Esophagus squamous epithelium (tissue), 5 donors: ENCODE measurements at regions not wholly inside any gene's neighbourhood (a gene's known extent, or its start where the extent isn't known, plus 50 kb on each side); places are given as distances from the start of the nearest gene placed in this dataset.

Experiments used
- DNase-seq: peaks from one replicate; lab custom pipeline; 2025; lab: John Stamatoyannopoulos, UW
- H3K27ac ChIP-seq, 4 donors: fragments of 200-600 bp; sonication (generic); one replicate each; pipeline ENCODE4 v1.5.1; 2016 to 2019; ENCODE audit warnings: mild to moderate bottlenecking in 1 of 4
- H3K27me3 ChIP-seq, 4 donors: fragments of 200-600 bp; sonication (generic); 1 replicate in 3 of 4; 2 replicates in 1 of 4; pipeline versions ENCODE4 v1.5.1 to v1.6.0; 2017 to 2021; ENCODE audit warnings: antibody characterized with exemption in 1 of 4
- H3K36me3 ChIP-seq, 3 donors: fragments of 200-600 bp; sonication (generic); one replicate each; pipeline ENCODE4 v1.5.1; 2016 to 2019
- H3K4me1 ChIP-seq, 3 donors: fragments of 200-600 bp; sonication (generic); one replicate each; pipeline ENCODE4 v1.5.1; 2017 to 2019
- H3K4me3 ChIP-seq, 4 donors: fragments of 200-600 bp; sonication (generic); 1 replicate in 3 of 4; 2 replicates in 1 of 4; pipeline ENCODE4 v1.5.1; 2016 to 2019; ENCODE audit warnings: mild to moderate bottlenecking in 2 of 4, moderate library complexity in 1 of 4
- H3K9me3 ChIP-seq, 3 donors: fragments of 200-600 bp; sonication (generic); one replicate each; pipeline ENCODE4 v1.5.1; 2016 to 2019
- POLR2A ChIP-seq, 4 donors: fragments of 450-650 bp; IDR thresholded peaks; one replicate each; pipeline ENCODE4 v1.6.1; 2017; ENCODE audit warnings: antibody characterized with exemption in 4 of 4, mild to moderate bottlenecking in 4 of 4, moderate library complexity in 3 of 4
- WGBS, 2 donors: methylation state at CpG; one replicate each; pipeline ENCODE4 v1.1.5; 2018; 5-methylcytosine and 5-hydroxymethylcytosine counted together
- intact Hi-C: fragments of 100-400 bp; cut with DNase I; formaldehyde crosslinking; loops from one replicate; pipeline ENCODE4 v1.15.0; 2022
- TF ChIP-seq, protein P1 (sequence below), 6 experiments: fragments of 450-650 bp in 4 of 6; fragments of 200-600 bp in 2 of 6; sonication (generic) in 2 of 6; IDR thresholded peaks; one replicate each; pipeline ENCODE4 v1.5.1; 2016 to 2019; ENCODE audit warnings: antibody characterized with exemption in 6 of 6, mild to moderate bottlenecking in 4 of 6, moderate library complexity in 4 of 6
- donor health status: DM: yes; HTN: yes; CAD: no.

GRCh38 chr4:22315628-22316027, 200.2 kb downstream of the ADGRA3 start:
- no peaks in the 10 kb centered on the region for H3K9me3 ChIP-seq
- no peaks in the 10 kb centered on the region for H3K36me3 ChIP-seq
- H3K27ac ChIP-seq: no peak overlapping the region
- no peak for DNase-seq
- H3K4me3 ChIP-seq: no peak overlapping the region
- no peaks in the 10 kb centered on the region for H3K27me3 ChIP-seq
- 57 to 67% methylated on average over 2 of the region's 2 CpGs for whole genome bisulfite sequencing, 2 donors
- H3K4me1 ChIP-seq: no peaks in the 10 kb centered on the region
- TF ChIP-seq, protein P1, sequence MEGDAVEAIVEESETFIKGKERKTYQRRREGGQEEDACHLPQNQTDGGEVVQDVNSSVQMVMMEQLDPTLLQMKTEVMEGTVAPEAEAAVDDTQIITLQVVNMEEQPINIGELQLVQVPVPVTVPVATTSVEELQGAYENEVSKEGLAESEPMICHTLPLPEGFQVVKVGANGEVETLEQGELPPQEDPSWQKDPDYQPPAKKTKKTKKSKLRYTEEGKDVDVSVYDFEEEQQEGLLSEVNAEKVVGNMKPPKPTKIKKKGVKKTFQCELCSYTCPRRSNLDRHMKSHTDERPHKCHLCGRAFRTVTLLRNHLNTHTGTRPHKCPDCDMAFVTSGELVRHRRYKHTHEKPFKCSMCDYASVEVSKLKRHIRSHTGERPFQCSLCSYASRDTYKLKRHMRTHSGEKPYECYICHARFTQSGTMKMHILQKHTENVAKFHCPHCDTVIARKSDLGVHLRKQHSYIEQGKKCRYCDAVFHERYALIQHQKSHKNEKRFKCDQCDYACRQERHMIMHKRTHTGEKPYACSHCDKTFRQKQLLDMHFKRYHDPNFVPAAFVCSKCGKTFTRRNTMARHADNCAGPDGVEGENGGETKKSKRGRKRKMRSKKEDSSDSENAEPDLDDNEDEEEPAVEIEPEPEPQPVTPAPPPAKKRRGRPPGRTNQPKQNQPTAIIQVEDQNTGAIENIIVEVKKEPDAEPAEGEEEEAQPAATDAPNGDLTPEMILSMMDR (IDR thresholded peaks at IDR 0.05): no peak
- TF ChIP-seq POLR2A (IDR thresholded peaks at IDR 0.05): no peak
- intact Hi-C loops: no loop called here

DNA sequence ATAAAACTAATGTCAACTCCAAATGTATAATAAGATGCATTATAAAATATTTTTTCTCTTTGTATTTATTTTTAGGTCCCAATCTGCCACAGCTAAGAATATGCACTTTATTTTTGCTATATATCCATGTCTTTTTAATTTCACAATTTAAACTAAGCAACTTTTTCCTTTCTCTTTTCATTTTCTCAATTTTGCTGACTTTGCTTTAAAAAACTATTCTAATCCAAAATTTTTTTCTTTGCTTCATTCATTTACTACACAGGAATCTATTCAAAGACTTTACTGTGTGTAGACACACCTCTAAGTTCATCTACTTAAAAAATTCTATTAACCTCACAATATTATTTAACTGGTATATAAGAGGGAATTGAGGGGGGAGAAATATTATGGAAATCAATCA, 201.9 kb downstream of the ADGRA3 start:
- Histone ChIP-seq H3K4me1 (no peaks in the 10 kb centered on the region), H3K27ac (no peak overlapping the region), H3K9me3 (no peaks in the 10 kb centered on the region), H3K36me3 (no peaks in the 10 kb centered on the region), H3K27me3 (no peaks in the 10 kb centered on the region), H3K4me3 (no peak overlapping the region)
- TF ChIP-seq, protein P1 (IDR thresholded peaks at IDR 0.05): no peak
- TF ChIP-seq POLR2A (IDR thresholded peaks at IDR 0.05): no peak
- intact Hi-C loops: no loop called here
- DNase-seq: no peak

DNA sequence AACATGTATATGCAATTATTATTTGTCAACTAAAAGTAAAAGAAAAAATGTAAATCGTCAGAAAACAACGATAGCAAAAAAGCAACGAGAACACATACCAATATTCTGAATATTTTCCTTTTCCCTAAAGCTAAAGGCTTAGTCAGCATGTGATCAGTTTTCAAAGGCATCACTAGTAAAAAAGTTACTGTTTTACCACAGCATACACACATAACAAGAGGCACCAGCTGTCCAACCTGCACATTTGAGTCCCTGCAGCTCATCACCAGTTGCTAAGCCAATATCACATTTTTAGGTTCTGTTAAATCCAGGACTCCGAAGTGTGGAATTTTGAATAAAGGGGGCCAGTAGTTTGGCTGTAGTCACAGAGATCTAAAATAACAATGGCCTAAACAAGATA, 203.8 kb downstream of the ADGRA3 start:
- Histone ChIP-seq H3K4me3 (no peak overlapping the region), H3K27me3 (no peaks in the 10 kb centered on the region), H3K9me3 (no peaks in the 10 kb centered on the region), H3K36me3 (no peaks in the 10 kb centered on the region), H3K4me1 (no peaks in the 10 kb centered on the region), H3K27ac (no peak overlapping the region)
- TF ChIP-seq, protein P1 (IDR thresholded peaks at IDR 0.05): no peak
- no peak for TF ChIP-seq POLR2A (IDR thresholded peaks at IDR 0.05)
- WGBS, 2 donors: 81 to 86% methylated on average over 4 of the region's 4 CpGs
- DNase-seq: no peak
- intact Hi-C loops: no loop called here

DNA sequence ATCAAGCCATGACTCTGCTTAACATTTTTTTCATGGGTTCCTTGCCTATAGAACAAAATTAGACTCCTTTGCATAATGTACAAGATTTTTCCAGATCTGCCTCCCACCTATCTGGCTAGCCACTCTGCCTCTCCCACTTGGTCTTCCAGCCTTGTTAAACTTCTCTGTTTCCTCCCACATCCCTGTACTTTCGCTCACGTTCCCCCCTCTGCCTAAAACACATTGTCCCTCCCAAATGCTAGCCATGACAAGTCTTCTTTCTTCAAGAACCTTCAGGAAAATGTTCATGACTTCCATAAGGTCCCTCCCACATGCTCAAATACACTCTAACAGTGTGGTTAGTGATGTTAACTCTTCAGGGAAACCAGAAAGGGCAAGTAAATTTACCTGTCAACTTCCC, 214.6 kb downstream of the ADGRA3 start:
- Histone ChIP-seq H3K27ac (no peak overlapping the region), H3K36me3 (no peaks in the 10 kb centered on the region), H3K4me1 (no peaks in the 10 kb centered on the region), H3K27me3 (no peaks in the 10 kb centered on the region), H3K9me3 (peaks cover 0 to 16% (median 0%) of the 10 kb centered on the region in 3 donors), H3K4me3 (no peak overlapping the region)
- DNase-seq: no peak
- intact Hi-C loops: no loop called here
- TF ChIP-seq, protein P1 (IDR thresholded peaks at IDR 0.05): no peak
- TF ChIP-seq POLR2A (IDR thresholded peaks at IDR 0.05): no peak
- WGBS, 2 donors: 64 to 65% methylated on average over 2 of the region's 2 CpGs

DNA sequence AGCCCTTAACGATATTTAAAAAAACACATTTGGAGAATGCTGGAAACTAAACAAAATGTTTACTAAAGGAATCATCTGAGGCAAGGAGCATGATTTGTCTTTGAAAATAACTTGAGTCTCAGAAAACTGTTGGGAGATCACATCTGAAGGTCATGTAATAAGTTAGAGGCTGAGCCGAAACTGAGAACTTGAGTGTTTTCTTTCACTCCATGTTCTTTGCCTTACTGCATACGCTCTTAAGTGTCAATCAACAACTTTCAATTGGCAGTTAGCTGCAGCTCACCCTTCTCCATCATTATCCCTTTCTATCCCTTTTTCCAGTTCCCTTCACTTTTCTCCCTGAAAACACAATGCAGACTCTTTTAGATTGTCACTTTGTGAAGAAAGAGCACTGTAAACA, 216.2 kb downstream of the ADGRA3 start:
- TF ChIP-seq, protein P1 (IDR thresholded peaks at IDR 0.05): no peak
- TF ChIP-seq POLR2A (IDR thresholded peaks at IDR 0.05): no peak
- Histone ChIP-seq H3K9me3 (peaks cover 0 to 16% (median 0%) of the 10 kb centered on the region in 3 donors), H3K4me1 (no peaks in the 10 kb centered on the region), H3K27ac (no peak overlapping the region), H3K36me3 (no peaks in the 10 kb centered on the region), H3K27me3 (no peaks in the 10 kb centered on the region), H3K4me3 (no peak overlapping the region)
- no peak for DNase-seq
- intact Hi-C loops: no loop called here
- WGBS, 2 donors: 49 to 57% methylated on average over 3 of the region's 3 CpGs
